ENCODE measurements at regions not wholly inside any gene's neighbourhood (a gene's known extent, or its start where the extent isn't known, plus 50 kb on each side); places are given as distances from the start of the nearest gene placed in this dataset.

GRCh38 chrX:11886745-11887144, 128.7 kb downstream of the MSL3 start:
- Histone ChIP-seq H3K4me2 (ENCODE audit: extremely low read depth, insufficient read depth, low read length) (no peak overlapping the region), H3K27me3 (ENCODE audit: control insufficient read depth, insufficient read depth, low read length) (no peaks in the 10 kb centered on the region), H3K27ac (ENCODE audit: insufficient read depth, low read length) (no peak overlapping the region), H3K4me3 (replicated peaks in 1 of 4; ENCODE audit: control extremely low read depth in 1 of 4, insufficient read depth in 1 of 4, low read depth in 3 of 4, low read length in 4 of 4) (no peak overlapping the region), H3K4me1 (ENCODE audit: control insufficient read depth, extremely low read depth, insufficient read depth, low read length) (no peaks in the 10 kb centered on the region), H3K79me2 (ENCODE audit: control insufficient read depth, insufficient read depth, low read length) (no peaks in the 10 kb centered on the region), H3K9me3 (ENCODE audit: control insufficient read depth, insufficient read depth, low read depth, low read length) (no peaks in the 10 kb centered on the region), H3K36me3 (ENCODE audit: control insufficient read depth, insufficient read depth, low read length) (no peaks in the 10 kb centered on the region), H3K9ac (ENCODE audit: insufficient read depth, low read length) (no peak overlapping the region), H4K20me1 (ENCODE audit: control insufficient read depth, extremely low read depth, insufficient read depth, low read length) (no peaks in the 10 kb centered on the region), H2AFZ (ENCODE audit: low read length) (no peak overlapping the region)
- no peak for TF ChIP-seq EZH2 (IDR thresholded peaks at IDR 0.05; ENCODE audit: low read length, missing control alignments)
- no peak for TF ChIP-seq CTCF (conservative IDR thresholded peaks at IDR 0.05 in 1 of 2, IDR thresholded peaks at IDR 0.05 in 1 of 2; ENCODE audit: low read depth in 1 of 2, low read length in 2 of 2)
- peak in 1 of 2 donors; percentile 77 for DNase-seq (ENCODE audit: low read depth in 2 of 2)

GRCh38 chrX:11887175-11887574, 129.1 kb downstream of the MSL3 start:
- Histone ChIP-seq H4K20me1 (ENCODE audit: control insufficient read depth, extremely low read depth, insufficient read depth, low read length) (no peaks in the 10 kb centered on the region), H3K4me2 (ENCODE audit: extremely low read depth, insufficient read depth, low read length) (no peak overlapping the region), H3K4me3 (replicated peaks in 1 of 4; ENCODE audit: control extremely low read depth in 1 of 4, insufficient read depth in 1 of 4, low read depth in 3 of 4, low read length in 4 of 4) (no peak overlapping the region), H3K27ac (ENCODE audit: insufficient read depth, low read length) (no peak overlapping the region), H3K27me3 (ENCODE audit: control insufficient read depth, insufficient read depth, low read length) (no peaks in the 10 kb centered on the region), H3K9ac (ENCODE audit: insufficient read depth, low read length) (no peak overlapping the region), H3K79me2 (ENCODE audit: control insufficient read depth, insufficient read depth, low read length) (no peaks in the 10 kb centered on the region), H3K4me1 (ENCODE audit: control insufficient read depth, extremely low read depth, insufficient read depth, low read length) (no peaks in the 10 kb centered on the region), H3K9me3 (ENCODE audit: control insufficient read depth, insufficient read depth, low read depth, low read length) (no peaks in the 10 kb centered on the region), H2AFZ (ENCODE audit: low read length) (no peak overlapping the region), H3K36me3 (ENCODE audit: control insufficient read depth, insufficient read depth, low read length) (no peaks in the 10 kb centered on the region)
- no peak for DNase-seq (ENCODE audit: low read depth in 2 of 2)
- no peak for TF ChIP-seq EZH2 (IDR thresholded peaks at IDR 0.05; ENCODE audit: low read length, missing control alignments)
- TF ChIP-seq CTCF (conservative IDR thresholded peaks at IDR 0.05 in 1 of 2, IDR thresholded peaks at IDR 0.05 in 1 of 2; ENCODE audit: low read depth in 1 of 2, low read length in 2 of 2): no peak

- Histone ChIP-seq H3K9me3 (ENCODE audit: control insufficient read depth, insufficient read depth, low read depth, low read length) (no peaks in the 10 kb centered on the region), H3K4me3 (replicated peaks in 1 of 4; ENCODE audit: control extremely low read depth in 1 of 4, insufficient read depth in 1 of 4, low read depth in 3 of 4, low read length in 4 of 4) (no peak overlapping the region), H3K9ac (ENCODE audit: insufficient read depth, low read length) (no peak overlapping the region), H2AFZ (ENCODE audit: low read length) (no peak overlapping the region), H3K27ac (ENCODE audit: insufficient read depth, low read length) (no peak overlapping the region), H3K79me2 (ENCODE audit: control insufficient read depth, insufficient read depth, low read length) (no peaks in the 10 kb centered on the region), H3K4me1 (ENCODE audit: control insufficient read depth, extremely low read depth, insufficient read depth, low read length) (no peaks in the 10 kb centered on the region), H4K20me1 (ENCODE audit: control insufficient read depth, extremely low read depth, insufficient read depth, low read length) (no peaks in the 10 kb centered on the region), H3K27me3 (ENCODE audit: control insufficient read depth, insufficient read depth, low read length) (no peaks in the 10 kb centered on the region), H3K36me3 (ENCODE audit: control insufficient read depth, insufficient read depth, low read length) (no peaks in the 10 kb centered on the region), H3K4me2 (ENCODE audit: extremely low read depth, insufficient read depth, low read length) (no peak overlapping the region)
- TF ChIP-seq CTCF (conservative IDR thresholded peaks at IDR 0.05 in 1 of 2, IDR thresholded peaks at IDR 0.05 in 1 of 2; ENCODE audit: low read depth in 1 of 2, low read length in 2 of 2) (no peak), EZH2 (IDR thresholded peaks at IDR 0.05; ENCODE audit: low read length, missing control alignments) (no peak)
- no peak for DNase-seq (ENCODE audit: low read depth in 2 of 2)
Observed at GRCh38 chrX:11888421-11888820, 130.4 kb downstream of the MSL3 start.

Data from fibroblast of lung (primary cell).